ENCODE measurements at regions not wholly inside any gene's neighbourhood (a gene's known extent, or its start where the extent isn't known, plus 50 kb on each side); places are given as distances from the start of the nearest gene placed in this dataset.

GRCh38 chr9:85466834-85467233 lies 274.9 kb downstream of the AGTPBP1 start:
- TF ChIP-seq CEBPB (IDR thresholded peaks at IDR 0.05; ENCODE audit: low read depth, low read length) (no peak), POLR2A (IDR thresholded peaks at IDR 0.05; ENCODE audit: low read depth, low read length) (no peak), RAD21 (IDR thresholded peaks at IDR 0.05; ENCODE audit: low read length) (no peak)
- TF ChIP-seq, protein P1, sequence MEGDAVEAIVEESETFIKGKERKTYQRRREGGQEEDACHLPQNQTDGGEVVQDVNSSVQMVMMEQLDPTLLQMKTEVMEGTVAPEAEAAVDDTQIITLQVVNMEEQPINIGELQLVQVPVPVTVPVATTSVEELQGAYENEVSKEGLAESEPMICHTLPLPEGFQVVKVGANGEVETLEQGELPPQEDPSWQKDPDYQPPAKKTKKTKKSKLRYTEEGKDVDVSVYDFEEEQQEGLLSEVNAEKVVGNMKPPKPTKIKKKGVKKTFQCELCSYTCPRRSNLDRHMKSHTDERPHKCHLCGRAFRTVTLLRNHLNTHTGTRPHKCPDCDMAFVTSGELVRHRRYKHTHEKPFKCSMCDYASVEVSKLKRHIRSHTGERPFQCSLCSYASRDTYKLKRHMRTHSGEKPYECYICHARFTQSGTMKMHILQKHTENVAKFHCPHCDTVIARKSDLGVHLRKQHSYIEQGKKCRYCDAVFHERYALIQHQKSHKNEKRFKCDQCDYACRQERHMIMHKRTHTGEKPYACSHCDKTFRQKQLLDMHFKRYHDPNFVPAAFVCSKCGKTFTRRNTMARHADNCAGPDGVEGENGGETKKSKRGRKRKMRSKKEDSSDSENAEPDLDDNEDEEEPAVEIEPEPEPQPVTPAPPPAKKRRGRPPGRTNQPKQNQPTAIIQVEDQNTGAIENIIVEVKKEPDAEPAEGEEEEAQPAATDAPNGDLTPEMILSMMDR (conservative IDR thresholded peaks at IDR 0.05; ENCODE audit: low read depth, low read length): no peak
- TF ChIP-seq, protein P2, sequence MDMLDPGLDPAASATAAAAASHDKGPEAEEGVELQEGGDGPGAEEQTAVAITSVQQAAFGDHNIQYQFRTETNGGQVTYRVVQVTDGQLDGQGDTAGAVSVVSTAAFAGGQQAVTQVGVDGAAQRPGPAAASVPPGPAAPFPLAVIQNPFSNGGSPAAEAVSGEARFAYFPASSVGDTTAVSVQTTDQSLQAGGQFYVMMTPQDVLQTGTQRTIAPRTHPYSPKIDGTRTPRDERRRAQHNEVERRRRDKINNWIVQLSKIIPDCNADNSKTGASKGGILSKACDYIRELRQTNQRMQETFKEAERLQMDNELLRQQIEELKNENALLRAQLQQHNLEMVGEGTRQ (IDR thresholded peaks at IDR 0.05; ENCODE audit: low read depth, low read length): no peak
